GM18861 (cell line): ENCODE measurements at regions not wholly inside any gene's neighbourhood (a gene's known extent, or its start where the extent isn't known, plus 50 kb on each side); places are given as distances from the start of the nearest gene placed in this dataset.

Experiments used
- ATAC-seq: cut with Tn5 transposase; IDR thresholded peaks from one replicate; pipeline ENCODE4 v1.9.1; 2021; ENCODE audit not compliant: unreplicated experiment

DNA sequence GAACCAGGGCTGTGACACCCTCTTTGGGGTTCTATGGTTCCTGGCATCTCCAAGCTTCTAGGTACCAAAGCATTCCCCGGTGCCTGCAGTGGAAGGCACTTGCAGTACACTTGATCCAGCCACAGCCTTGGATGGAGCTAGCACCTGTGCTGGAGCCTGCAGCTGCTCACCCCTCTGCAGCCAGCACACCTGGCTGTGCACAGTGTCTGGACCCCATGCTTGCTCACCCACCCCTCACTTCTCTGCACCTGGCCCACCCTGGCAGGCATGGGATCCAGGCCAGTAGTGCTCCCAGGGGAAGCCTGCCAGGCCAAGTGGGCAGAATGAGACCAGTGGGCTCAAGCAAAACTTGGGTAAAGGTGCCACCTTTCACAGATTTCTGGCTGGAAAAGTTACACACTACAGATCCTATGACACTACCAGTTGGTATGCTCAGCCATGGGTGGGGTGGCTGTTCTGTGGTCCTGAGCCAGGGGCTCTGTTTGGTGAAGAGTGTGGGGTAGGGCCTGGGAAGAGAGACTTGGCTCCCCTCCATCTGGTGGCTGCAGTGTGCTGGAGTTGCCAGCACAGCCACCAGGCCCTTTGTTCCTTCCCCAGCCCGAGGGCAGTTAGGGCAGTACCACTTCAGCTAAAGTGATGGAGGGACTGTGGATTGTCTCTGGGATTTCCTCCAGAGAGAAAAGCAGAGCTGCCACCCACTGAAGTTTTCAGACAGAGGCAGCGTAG lies 157.8 kb upstream of the LRRC7 start:
- no peak for ATAC-seq

DNA sequence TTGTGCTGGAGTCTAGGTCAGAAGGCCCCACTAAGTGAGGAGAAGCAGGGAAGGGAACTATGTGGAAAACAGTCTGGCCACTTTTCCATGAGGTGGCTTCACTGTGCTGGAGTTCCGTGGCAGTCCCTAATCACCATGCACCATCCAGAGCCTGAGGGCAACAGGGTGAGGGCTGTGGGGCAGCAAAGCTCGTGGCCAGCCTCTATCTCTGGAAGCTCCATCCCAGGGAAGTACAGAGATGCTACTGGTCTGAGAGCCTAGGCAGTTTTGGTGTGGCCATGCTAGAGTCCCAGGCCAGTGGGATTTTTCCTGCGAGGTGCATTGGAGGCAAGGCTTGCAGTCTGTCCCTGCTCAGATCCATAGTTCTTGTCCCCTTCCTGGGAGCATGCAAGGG lies 157.3 kb upstream of the LRRC7 start:
- ATAC-seq, result no peak

DNA sequence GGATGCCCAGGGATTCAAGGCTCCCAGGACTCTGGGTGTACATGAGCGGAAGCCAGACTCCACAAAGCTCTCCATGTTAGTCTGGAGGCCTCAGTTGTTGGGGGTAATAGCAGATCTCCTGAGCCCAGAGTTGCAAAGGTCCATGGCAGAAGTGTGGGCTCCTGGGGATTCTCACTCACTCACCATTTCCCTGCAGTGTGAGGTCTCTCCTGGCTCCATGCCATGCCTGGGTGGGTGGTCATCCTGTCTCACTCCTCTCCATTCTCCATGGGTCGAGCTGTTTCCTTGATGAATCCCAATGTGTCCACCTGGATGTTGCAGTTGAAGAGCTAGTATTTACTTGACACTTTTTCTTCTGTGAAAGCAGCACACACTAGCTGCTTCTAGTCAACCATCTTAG lies 156.8 kb upstream of the LRRC7 start:
- ATAC-seq, result no peak

DNA sequence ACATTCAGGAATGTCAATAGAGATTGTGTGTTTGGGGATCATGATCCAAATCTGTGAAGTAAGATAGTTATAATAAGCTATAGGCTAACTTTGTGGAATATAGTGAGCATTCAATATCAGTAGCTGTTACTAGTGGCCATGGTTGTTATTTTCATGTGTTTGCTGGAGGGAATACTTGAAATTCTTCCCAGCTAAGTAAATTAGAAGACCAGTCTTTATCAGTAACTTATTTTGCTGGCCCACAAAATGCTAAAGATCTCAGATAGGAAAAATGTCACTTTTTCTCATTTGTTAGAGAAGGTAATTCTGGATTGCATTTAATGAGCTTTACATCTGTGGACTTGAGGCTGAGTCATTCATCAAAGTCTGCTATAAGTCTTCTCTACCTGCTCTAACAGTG lies 156.1 kb upstream of the LRRC7 start:
- no peak for ATAC-seq

DNA sequence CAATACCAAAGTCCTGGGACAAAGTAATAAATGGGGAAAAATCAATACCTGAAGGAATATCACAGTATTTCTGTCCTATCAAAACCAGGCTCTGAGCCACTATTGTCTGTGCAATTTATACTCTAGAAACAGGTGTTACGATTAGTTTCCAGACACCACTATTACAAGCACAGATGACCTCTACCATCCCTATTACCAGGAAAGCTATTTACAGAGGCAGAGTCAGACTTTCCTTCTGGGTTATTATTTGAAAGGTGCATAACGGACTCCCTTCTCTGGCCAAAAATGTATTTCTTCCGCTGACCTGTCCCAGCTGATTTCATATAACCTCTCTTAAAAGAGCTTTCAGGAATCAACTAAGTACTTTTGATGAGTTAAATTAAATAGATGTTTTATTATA lies 154.6 kb upstream of the LRRC7 start:
- ATAC-seq, result no peak

DNA sequence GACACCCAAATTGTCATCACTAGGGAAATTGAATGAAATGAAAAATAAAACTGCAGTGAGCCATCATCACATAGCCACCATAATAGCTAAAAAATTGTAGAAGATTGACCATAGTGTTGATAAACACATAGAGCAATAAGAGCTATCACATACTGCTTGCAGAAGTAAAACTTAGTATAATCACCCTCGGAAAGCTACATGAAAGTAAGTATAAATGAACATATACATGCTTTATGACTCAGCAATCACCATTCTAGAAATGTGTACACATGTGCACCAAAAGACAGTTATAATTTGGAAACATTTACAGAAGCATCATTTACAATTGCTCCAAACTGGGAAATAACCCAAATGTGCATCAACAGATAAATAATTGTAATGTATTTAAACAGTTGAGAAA lies 153.1 kb upstream of the LRRC7 start:
- no peak for ATAC-seq

DNA sequence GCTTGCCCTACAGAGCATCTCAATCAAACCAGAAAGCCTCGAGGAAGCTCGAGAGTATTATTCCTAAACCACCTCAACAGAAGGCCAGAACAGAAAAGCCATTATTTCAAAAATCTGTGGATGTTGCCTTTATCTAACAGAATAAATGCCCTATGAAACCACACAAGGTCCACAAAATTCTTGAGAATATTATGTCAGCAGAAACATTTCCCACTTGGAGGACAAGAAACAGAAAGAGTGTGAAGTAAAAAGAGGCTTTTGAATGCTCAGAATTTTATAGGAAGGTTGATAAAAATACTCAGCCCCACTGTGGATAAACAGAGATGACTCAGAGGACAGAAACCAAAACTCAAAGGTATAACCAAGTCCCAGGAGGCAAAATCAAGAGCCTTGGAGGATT lies 146.4 kb upstream of the LRRC7 start:
- ATAC-seq, result no peak

DNA sequence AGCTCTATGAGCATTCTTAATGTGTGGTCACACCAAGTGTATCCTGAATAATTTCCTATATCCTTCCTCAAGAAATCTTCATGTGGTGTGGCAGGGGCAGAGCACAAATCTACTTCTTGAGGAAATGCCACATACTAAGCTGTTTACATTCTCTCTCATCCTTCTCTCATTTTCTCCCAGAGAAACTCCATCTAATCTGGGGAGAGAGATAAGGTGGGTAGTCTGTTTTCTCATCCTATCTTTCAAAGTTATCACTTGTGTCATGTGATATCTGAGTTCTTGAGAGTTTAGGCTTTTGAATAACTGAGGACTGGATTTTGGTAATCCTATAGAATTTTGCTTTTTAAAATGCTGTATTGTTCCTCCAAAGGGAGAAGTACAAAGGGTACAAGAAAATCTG lies 141.9 kb upstream of the LRRC7 start:
- no peak for ATAC-seq

DNA sequence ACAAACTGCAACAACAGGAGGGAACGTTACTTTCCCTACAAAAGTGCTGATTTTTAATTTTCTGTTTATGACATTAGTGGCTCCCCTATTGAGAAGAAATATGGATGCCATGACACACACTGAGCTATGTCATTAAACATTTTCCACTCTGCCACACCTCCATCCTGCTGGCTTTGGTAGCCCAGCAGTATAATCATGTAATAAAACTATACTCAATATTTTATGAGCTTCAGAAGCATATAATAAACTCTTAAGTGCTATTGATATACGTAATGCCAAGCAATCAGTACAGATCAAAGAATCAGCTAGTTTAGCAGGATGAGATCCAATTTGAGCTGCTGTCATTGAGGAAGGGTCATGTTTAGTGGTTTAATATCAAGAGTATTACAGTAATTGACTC lies 141.3 kb upstream of the LRRC7 start:
- no peak for ATAC-seq

DNA sequence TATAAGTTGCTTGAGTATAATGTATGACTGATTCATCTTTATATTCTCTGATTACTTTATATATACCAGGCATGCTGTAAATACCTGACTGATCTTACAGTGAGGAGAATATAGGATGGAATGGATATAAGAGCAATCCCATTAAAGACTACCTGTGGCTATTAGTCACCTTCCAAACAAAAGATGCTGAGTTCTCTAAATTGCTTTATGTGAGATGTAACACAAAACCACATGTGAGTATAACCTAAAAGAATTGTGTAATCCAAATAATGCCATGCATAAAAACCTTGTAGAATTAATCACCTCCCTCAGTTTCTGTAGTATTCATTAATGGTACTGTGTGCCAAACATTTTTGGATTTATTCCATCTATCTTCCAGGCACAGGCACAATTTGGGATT lies 134.6 kb upstream of the LRRC7 start:
- ATAC-seq, result no peak

DNA sequence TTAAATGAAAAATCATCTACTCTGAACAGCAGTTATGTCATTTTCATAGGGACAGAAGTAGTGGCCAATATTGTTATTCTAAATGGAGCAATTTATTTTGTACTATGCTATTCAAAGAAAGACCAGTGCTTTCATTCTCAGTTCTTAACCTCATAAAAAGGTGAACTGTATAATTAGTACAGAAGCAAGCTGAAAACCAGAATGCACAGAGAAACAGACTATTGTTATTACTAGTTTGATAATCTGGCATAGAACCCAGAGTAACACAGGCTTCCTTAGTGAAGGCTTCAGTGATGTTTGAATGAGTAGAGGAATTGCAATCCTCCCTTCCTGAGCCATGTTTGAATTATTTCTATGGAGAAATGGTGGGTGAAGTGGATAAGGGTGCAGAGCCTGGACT lies 131.6 kb upstream of the LRRC7 start:
- no peak for ATAC-seq

DNA sequence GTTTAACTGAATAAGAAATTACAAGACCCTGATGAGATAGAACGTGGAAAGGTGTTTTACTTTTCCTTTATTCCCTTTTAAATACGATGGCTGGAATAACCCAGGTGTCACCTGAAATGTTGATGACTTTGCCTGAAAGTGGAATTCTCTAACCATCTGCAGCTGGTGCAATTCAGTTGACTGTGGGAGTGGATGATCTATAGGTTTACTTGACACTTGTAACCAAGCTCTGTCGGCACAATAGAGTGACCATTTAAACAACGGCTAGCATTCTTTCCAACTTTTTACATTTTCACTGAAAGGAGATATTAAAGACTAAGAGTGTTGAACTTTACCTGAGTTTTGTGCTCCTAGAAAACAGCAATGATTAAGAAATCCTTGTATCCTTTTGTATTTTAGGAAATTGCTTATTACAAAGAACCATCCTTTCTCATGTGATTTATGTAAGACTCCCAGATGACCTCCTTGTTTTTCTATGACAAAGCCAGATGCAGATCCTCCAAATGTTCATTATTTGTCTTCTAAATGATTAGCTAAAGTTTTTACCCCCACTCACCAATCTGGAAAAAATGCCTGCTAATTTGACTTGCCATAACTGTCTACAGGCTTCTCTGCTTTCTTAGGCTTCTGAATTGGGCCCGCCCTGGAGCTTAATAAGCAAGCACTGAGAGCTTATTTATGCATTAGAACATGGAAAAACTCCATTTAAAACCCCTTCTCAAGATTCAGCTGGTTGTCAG lies 129.5 kb upstream of the LRRC7 start:
- no peak for ATAC-seq

DNA sequence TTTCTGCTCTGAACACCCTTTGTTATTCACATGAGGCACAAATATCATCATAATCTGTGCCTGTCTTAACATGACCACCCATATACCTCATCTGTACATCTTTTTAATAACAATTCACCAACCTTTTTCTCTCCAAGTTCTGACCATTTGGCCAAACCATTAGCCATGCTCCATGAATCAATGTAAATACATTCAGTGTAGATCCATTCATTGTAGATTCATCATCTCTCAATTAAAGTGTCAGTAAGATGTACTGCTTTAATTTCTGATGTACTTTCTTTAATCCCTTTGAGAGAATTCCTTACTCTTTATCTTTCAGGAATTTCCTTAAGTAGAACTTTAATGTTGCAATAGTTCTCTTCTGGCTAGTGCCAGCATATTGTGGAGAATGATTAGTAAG lies 126.2 kb upstream of the LRRC7 start:
- no peak for ATAC-seq

DNA sequence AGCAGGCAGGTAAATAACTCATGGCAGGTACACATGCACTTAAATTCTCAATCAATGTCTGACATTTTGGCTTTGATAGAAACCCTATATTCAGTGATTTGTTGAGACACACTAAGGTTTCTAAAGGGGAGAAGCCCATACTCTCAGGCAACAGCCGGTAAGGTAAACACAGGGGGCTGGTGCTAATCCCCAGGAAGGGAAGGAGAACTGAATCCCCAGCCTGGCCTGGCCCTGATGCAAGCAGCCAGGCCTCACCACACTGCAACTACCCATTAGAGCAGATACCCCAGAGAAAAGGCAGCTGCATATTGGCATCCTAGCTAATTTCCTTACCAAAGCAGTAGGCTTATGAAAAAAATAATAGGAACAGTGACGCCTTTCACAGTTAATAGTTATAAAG lies 116.5 kb upstream of the LRRC7 start:
- no peak for ATAC-seq

DNA sequence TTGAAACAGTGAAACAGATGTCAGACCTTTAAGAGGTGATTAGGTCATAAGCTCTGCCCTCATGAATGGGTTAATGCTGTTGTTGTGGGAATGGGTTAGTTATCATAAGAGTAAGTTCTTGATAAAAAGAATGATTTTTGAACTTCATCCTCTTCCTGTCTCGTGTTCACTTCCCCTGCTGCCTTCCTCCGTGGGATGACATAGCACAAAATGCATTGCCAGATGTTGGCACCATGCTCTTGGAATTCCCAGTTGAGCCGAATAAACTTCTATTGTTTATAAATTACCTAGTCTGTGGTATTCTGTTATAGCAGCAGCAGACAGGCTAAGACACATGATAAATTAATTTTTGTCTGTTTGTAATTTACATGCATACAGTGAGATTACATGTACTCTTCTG lies 112.0 kb upstream of the LRRC7 start:
- no peak for ATAC-seq

DNA sequence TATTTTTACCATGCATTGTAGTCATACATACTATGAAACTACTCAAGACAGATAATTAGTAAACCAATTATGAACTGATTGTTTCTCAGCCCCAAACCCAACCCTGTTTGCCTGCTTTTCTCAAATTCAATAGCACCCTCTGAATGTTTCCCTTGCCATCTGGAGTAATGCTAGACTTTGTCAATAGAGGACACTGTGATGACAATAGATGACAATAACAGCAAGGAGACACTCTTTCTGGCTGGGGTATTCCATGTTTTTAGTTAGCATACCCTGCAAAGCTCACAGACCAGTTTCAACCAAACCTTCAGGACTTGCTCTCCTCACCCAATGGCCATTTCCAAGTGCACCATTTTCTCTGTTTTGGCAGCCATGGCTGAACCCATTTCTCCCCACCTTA lies 108.5 kb upstream of the LRRC7 start:
- ATAC-seq, result no peak

DNA sequence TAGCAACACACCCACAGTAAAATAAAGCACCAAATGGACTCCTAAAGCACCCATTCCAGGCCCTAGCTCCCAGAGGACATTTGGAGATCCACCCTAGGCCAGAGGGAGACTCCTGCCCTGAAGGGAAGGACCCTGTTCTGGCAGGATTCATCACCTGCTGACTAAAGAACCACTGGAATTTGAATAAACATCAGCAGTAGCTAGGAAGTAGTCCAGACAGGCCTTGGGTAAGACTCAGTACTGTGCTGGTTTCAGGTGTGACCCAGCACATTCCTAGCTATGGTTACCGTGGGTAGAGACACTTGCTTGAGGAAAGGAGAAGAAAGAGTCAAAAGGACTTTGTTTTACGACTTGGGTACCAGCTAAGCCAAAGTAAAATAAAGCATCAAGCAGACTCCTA lies 92.7 kb upstream of the LRRC7 start:
- ATAC-seq, result no peak

DNA sequence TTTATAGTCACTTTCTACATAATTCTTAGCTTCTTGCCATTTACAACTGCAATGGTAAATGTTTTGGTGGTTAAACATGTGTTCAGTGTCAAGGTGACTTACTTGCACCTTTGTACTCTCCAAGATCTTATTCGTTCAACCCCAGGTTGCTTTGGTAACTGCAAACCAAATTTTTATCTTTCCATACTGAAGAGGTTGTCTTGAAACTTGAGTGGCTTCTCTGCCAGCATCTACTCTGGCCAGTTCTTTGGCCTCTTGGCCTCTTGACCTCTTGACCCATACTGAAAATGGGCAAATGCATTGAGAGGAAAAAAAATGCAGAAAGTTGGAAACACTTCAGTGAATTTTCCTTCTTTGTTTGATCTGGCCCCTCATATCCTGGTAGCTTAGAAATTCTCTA lies 88.0 kb upstream of the LRRC7 start:
- no peak for ATAC-seq

DNA sequence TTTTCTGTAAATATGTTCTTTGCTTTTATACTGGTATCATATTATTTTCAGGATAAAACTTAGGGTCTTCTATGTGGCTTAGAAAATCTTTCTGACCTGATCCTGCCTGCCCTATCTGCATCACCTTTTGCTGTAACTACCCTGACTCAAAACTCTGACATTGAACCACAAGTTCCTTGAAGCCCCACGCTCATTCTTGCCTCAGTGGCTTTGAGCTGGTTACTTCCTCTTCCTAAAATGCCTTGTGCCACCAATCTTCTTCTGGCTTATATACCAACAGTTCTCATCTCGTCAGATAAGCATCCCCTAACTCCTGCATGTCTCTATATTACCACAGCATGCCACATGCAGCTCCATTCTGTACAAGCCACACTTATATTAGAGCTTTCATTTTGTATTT lies 84.5 kb upstream of the LRRC7 start:
- no peak for ATAC-seq

DNA sequence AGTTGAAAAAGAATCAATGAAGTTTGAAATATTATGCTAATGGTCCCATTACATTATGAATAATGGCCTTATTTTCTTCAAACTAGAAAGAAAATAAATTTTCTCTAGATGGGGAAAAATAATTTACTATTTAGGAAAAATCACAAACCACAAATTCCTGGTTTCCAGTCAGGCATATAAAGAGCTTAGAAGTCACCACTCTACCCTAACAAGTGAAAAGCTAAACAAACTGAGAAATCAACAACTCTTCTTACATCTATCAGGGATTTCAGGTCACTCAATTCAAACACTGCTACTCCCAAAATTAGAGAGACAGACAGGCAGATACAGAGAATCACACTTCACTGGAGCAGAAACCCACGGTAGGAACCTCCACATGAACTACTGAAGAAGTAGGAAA lies 82.1 kb upstream of the LRRC7 start:
- no peak for ATAC-seq

DNA sequence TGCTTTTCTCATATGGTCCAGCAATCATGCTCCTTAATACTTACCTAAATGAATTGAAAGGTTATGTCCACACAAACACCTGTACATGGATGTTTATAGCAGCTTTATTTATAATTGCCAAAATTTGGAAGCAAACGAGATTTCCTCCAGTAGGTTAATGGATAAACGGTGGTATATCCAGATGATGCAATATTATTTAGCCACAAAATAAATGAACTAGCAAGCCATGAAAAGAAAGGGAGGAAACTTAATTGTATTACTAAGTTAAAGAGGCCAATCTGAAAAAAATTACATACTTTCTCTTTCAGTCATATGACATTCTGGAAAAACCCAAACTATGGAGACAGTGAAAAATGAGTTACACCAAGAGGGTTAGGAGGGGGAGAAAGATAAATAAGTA lies 76.3 kb upstream of the LRRC7 start:
- no peak for ATAC-seq

DNA sequence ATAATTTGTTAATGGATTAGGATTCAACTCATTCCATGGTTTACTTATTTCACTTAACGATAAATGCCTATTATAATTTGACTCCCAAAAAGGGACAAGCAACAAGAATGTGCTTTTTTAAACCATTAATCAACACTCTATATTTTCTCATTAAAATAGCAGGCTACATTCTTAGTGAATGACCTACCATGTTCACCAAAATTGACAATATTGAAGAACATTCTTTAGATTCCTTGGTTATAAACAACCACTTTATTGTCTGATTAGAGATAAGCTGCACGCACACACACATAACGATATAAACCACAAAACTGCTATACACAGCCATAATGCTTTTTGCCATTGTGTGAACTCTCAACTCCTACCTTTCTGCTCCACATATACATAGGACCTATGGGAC lies 75.4 kb upstream of the LRRC7 start:
- no peak for ATAC-seq

DNA sequence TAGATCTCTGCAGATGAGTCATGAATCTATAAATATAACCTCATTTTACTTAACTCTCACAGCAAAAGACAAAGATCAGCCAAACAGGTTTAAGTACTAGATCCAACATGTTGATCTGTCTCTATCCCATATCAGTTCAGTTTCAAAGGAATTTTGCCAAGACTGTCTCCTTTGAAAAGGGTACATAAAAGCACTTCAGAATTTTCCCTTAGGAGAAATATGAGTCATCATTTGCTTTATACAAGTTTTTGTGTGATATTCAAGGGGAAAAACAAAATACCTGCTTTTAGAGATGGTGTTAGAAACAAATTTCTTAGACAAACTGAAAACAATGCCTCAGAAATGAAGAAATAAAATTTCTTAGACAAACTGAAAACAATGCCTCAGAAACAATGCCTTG lies 73.5 kb upstream of the LRRC7 start:
- no peak for ATAC-seq
